ENCODE measurements at regions not wholly inside any gene's neighbourhood (a gene's known extent, or its start where the extent isn't known, plus 50 kb on each side); places are given as distances from the start of the nearest gene placed in this dataset.

- WGBS, 2 donors, result 76 to 85% methylated on average over 5 of the region's 5 CpGs
- DNase-seq (no peak), ATAC-seq (ENCODE audit: low FRiP score in 2 of 2) (no peak)
- TF ChIP-seq POLR2A (IDR thresholded peaks at IDR 0.05), result no peak
- no peak for TF ChIP-seq CTCF (IDR thresholded peaks at IDR 0.05)
- TF ChIP-seq EP300 (IDR thresholded peaks at IDR 0.05), result no peak
- no peak for TF ChIP-seq POLR2AphosphoS5 (IDR thresholded peaks at IDR 0.05)
- H3K27ac ChIP-seq, result no peak overlapping the region
- H3K4me3 ChIP-seq, result no peak overlapping the region
- no peaks in the 10 kb centered on the region for H3K36me3 ChIP-seq
- H3K4me1 ChIP-seq, result no peaks in the 10 kb centered on the region
- peaks cover 0 to 6% (median 0%) of the 10 kb centered on the region in 4 donors for H3K9me3 ChIP-seq
- no peaks in the 10 kb centered on the region for H3K27me3 ChIP-seq
Measured at GRCh38 chr2:343355-343754, 55.5 kb upstream of the ALKAL2 start.

- Histone ChIP-seq H3K4me3 (no peak overlapping the region), H3K27ac (no peak overlapping the region), H3K4me1 (no peaks in the 10 kb centered on the region), H3K36me3 (no peaks in the 10 kb centered on the region), H3K27me3 (no peaks in the 10 kb centered on the region), H3K9me3 (peaks cover 0 to 20% (median 10%) of the 10 kb centered on the region in 4 donors)
- no peak for TF ChIP-seq POLR2A (IDR thresholded peaks at IDR 0.05)
- TF ChIP-seq POLR2AphosphoS5 (IDR thresholded peaks at IDR 0.05), result no peak
- TF ChIP-seq EP300 (IDR thresholded peaks at IDR 0.05), result no peak
- no peak for TF ChIP-seq CTCF (IDR thresholded peaks at IDR 0.05)
- no peak for DNase-seq
- 80 to 87% methylated on average over 2 of the region's 2 CpGs for WGBS, 2 donors
- no peak for ATAC-seq (ENCODE audit: low FRiP score in 2 of 2)
Measured at GRCh38 chr2:341912-342311, 54.0 kb upstream of the ALKAL2 start.

- Histone ChIP-seq H3K27ac (no peak overlapping the region), H3K36me3 (no peaks in the 10 kb centered on the region), H3K27me3 (no peaks in the 10 kb centered on the region), H3K4me1 (no peaks in the 10 kb centered on the region), H3K9me3 (peaks cover 3 to 28% (median 16%) of the 10 kb centered on the region in 4 donors), H3K4me3 (no peak overlapping the region)
- no peak for ATAC-seq (ENCODE audit: low FRiP score in 2 of 2)
- no peak for DNase-seq
- TF ChIP-seq POLR2AphosphoS5 (IDR thresholded peaks at IDR 0.05) (no peak), EP300 (IDR thresholded peaks at IDR 0.05) (no peak), CTCF (IDR thresholded peaks at IDR 0.05) (no peak), POLR2A (IDR thresholded peaks at IDR 0.05) (no peak)
- WGBS, 2 donors, result 82 to 84% methylated on average over 9 of the region's 9 CpGs
Measured at GRCh38 chr2:341017-341542, 53.2 kb upstream of the ALKAL2 start.

All from upper lobe of left lung (tissue), 6 donors.